ENCODE measurements at regions not wholly inside any gene's neighbourhood (a gene's known extent, or its start where the extent isn't known, plus 50 kb on each side); places are given as distances from the start of the nearest gene placed in this dataset.
A peak's percentile ranks its signal among the peaks of the same experiment; 100 is the strongest.

DNA sequence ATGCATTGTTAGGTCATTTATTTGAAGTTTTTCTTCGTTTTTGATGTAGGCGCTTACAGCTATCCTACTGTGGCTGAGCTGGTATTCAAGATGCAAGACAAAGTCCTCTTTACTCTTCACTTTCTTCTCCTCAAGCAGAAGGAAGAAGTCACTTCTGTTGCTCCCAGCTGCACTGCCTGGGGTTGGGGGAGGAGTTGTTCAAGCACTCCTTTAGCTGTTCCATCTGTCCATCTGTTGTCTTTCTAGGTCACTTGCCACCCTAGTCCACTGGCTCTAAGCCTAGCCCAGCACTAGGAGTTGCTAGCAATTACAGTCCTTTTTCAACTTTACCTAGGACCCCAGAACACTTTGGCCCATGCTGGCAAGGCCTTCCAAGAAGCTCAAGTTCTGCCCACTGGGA lies 200.6 kb upstream of the RBMS1 start:
- H3K27ac Mint-ChIP-seq, result no peak overlapping the region
- peaks cover 1% of the 10 kb centered on the region for H3K9me3 Mint-ChIP-seq
- no peaks in the 10 kb centered on the region for H3K36me3 Mint-ChIP-seq
- H3K4me3 Mint-ChIP-seq, result no peak overlapping the region
- H3K27me3 Mint-ChIP-seq, result peaks cover 2% of the 10 kb centered on the region
- DNase-seq (ENCODE audit: low spot score in 2 of 2), result no peak
- no peaks in the 10 kb centered on the region for H3K4me1 Mint-ChIP-seq
- no peak for ATAC-seq (ENCODE audit: low read depth)

DNA sequence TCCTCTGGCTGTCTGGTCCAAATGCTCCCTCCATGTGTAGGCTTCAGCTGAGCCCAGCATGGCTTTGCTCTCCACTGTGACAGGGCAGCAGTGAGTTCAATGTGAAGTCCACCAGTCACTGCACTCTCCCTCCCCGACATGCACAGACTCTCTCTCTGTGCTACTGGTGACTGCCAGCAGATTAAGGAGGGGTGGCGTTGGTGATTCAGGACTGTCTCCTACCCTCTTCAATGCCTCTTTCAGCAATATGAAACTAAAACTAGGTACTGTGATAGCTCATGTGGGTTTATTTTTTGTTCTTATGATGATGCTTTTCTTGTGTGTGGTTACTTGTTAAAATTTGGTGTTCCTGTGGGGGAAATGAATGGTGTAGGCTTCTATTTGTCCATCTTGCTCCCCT lies 201.0 kb upstream of the RBMS1 start:
- Mint-ChIP-seq H3K4me3 (no peak overlapping the region), H3K27me3 (peaks cover 2% of the 10 kb centered on the region)
- no peak for ATAC-seq (ENCODE audit: low read depth)

DNA sequence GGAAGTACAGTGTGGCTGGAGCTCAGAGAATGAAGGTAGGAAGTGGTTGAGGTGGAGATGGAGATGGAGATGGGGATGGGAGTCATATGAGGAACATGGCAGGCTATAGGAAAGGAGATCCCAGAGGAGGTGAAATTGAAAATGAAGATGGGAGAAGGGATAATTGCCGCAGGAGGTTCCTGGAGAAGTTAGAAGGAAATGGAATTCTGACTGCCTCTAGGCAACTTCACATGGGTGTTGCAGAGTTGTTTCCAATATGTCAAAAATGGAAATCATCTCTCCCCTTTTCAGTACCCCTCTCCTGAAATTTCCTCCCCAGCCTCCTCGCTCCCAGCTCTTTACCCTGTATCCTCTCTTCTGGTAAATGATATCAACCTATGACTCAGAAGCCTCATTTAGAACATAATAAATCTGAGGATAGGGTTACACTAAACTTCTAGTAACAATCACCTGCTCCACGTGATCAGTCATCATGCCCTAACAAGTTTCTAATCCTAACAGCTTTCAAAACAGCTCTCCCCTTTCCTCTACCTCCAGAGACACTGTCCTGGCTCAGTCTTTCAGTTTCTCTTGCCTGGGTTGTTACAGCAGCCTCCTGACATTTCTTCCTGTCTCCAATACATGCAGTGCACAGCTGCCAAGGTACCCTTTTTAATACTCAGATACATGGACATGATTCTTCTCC lies 201.9 kb upstream of the RBMS1 start:
- Mint-ChIP-seq H3K4me3 (no peak overlapping the region), H3K9me3 (peaks cover 1% of the 10 kb centered on the region), H3K27ac (no peak overlapping the region), H3K4me1 (no peaks in the 10 kb centered on the region), H3K36me3 (no peaks in the 10 kb centered on the region), H3K27me3 (peaks cover 2% of the 10 kb centered on the region)
- DNase-seq (ENCODE audit: low spot score in 2 of 2), result no peak
- ATAC-seq (ENCODE audit: low read depth), result no peak

More for the DNA sequence above, 201.0 kb upstream of the RBMS1 start:
- Mint-ChIP-seq H3K36me3 (no peaks in the 10 kb centered on the region), H3K27ac (no peak overlapping the region), H3K4me1 (no peaks in the 10 kb centered on the region), H3K9me3 (peaks cover 1% of the 10 kb centered on the region)
- DNase-seq (ENCODE audit: low spot score in 2 of 2), result no peak

DNA sequence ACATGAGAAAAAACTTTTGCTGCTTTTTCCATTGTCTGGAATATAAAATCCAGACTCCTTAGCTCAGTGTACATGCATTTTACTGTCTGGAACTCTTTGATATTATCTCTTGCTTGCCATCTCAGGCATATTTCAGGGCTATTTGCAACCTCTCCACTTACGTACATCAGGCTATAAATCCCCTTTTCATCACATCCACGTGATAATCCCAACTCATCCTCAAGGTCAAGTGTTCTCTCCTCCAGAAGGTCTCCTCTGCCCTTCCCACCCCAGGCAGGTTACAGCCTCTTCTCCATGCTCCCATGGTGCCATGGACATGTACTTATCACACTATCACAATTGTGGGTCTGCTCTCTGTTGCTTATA lies 202.5 kb upstream of the RBMS1 start:
- no peak overlapping the region for H3K4me3 Mint-ChIP-seq

DNA sequence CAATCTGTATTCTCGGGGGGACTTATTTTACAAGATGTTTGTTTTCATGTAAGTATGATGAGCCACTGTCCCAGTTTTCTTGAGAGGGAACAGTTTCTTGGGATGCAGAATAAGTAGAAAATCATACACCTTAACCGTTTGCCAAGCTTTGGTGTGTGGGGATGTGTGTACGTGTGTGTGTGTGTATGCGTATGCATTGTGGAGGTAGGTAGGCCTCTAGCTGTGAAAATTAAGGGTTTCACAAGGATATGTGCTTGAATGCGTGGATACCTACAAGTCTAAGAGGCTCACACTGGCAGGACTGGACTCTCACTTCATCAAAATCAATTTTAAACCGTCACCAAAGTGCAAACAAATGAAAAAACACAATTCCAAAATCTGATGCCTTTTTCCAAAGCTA lies 204.2 kb upstream of the RBMS1 start:
- no peaks in the 10 kb centered on the region for H3K4me1 Mint-ChIP-seq

More for the DNA sequence above, 202.5 kb upstream of the RBMS1 start:
- Mint-ChIP-seq H3K27ac (no peak overlapping the region), H3K27me3 (peaks cover 2% of the 10 kb centered on the region), H3K36me3 (no peaks in the 10 kb centered on the region), H3K9me3 (peaks cover 1% of the 10 kb centered on the region), H3K4me1 (no peaks in the 10 kb centered on the region)
- ATAC-seq (ENCODE audit: low read depth) (no peak), DNase-seq (ENCODE audit: low spot score in 2 of 2) (no peak)

DNA sequence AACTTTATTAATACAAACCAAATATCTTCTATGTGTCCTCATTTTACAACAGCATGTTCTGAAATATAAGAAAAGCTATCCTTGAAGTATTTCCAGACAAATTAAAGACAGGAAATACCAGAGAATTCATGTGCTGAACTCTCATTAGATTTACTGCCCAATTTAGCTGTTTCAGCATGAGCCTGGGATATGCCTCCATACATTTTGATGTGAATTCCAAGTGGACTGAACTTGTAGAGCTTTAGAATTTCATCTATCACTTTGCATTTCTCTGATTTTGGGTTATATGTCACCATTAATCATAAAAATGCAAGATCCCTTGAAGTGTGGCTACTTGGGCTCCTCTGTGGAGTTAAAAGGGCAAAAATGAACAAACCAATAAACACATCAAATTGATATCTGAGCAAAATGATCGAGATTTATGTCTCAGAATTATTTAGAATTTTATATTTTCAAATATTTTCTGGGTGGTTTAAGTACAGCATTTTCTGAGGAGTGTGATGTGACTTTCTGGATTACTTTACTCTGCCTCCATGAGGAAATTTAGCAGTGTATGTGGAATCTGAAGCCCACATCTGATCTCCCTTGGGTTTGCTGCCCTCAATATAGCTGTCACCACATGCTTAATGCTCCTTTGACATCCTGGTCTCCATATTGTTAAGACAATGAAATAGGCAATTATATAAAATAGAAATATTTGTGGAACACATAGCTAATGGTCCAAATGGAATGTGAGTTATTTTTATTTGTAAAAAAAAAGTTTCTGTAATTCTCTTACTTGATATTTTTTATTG lies 206.6 kb upstream of the RBMS1 start:
- no peak overlapping the region for H3K4me3 Mint-ChIP-seq
- no peak overlapping the region for H3K27ac Mint-ChIP-seq
- H3K36me3 Mint-ChIP-seq, result no peaks in the 10 kb centered on the region
- H3K4me1 Mint-ChIP-seq, result peaks cover 13% of the 10 kb centered on the region
- H3K9me3 Mint-ChIP-seq, result no peaks in the 10 kb centered on the region
- H3K27me3 Mint-ChIP-seq, result no peaks in the 10 kb centered on the region
- DNase-seq (ENCODE audit: low spot score in 2 of 2) (no peak), ATAC-seq (ENCODE audit: low read depth) (no peak)

More for the DNA sequence above, 204.2 kb upstream of the RBMS1 start:
- Mint-ChIP-seq H3K9me3 (peaks cover 1% of the 10 kb centered on the region), H3K36me3 (no peaks in the 10 kb centered on the region), H3K27me3 (peaks cover 2% of the 10 kb centered on the region), H3K27ac (no peak overlapping the region), H3K4me3 (no peak overlapping the region)
- ATAC-seq (ENCODE audit: low read depth), result no peak
- DNase-seq (ENCODE audit: low spot score in 2 of 2), result no peak

DNA sequence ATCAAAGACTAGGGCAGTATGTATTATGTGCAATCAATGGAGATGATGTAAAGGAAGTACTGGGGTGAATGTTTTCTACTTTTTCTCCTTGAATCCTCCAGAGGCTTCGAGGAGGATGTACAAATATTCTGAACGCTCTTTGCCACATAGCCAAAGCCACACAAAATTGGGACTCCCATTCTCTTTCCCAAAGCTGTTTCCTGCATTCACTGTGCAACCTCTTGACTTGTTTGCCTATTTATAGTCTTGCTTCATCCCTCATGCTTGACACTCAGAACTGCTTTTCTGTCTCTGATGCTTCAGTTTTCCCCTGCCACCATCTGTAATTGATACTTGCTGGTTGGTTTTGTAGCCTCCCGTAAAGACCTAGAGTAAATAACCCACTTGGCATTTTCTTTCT lies 208.2 kb upstream of the RBMS1 start:
- H3K27me3 Mint-ChIP-seq, result no peaks in the 10 kb centered on the region
- no peak overlapping the region for H3K27ac Mint-ChIP-seq
- no peak for DNase-seq (ENCODE audit: low spot score in 2 of 2)
- H3K4me3 Mint-ChIP-seq, result no peak overlapping the region
- no peaks in the 10 kb centered on the region for H3K9me3 Mint-ChIP-seq
- peaks cover 13% of the 10 kb centered on the region for H3K4me1 Mint-ChIP-seq
- no peaks in the 10 kb centered on the region for H3K36me3 Mint-ChIP-seq
- no peak for ATAC-seq (ENCODE audit: low read depth)

DNA sequence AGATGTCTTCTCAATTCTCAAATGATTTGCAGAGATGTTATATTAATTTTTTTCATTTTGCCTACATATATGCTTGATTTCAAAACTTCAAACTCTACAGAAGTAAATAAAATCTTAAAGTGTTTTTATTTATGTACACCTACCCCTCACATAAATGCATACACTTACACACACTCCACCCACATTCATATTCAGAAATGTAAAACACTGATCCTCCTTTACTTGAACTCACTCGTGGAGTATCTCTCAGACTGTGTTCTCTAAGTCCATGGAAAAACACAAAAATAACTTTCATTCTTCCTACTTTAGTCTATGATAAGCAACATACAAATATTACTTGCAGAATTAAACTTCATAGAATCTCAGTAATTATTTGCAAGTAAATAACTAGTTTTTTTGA lies 209.1 kb upstream of the RBMS1 start:
- Mint-ChIP-seq H3K27me3 (no peaks in the 10 kb centered on the region), H3K4me1 (peaks cover 13% of the 10 kb centered on the region), H3K36me3 (no peaks in the 10 kb centered on the region), H3K9me3 (peaks cover 4% of the 10 kb centered on the region), H3K27ac (no peak overlapping the region), H3K4me3 (no peak overlapping the region)
- ATAC-seq (ENCODE audit: low read depth), result no peak
- no peak for DNase-seq (ENCODE audit: low spot score in 2 of 2)

DNA sequence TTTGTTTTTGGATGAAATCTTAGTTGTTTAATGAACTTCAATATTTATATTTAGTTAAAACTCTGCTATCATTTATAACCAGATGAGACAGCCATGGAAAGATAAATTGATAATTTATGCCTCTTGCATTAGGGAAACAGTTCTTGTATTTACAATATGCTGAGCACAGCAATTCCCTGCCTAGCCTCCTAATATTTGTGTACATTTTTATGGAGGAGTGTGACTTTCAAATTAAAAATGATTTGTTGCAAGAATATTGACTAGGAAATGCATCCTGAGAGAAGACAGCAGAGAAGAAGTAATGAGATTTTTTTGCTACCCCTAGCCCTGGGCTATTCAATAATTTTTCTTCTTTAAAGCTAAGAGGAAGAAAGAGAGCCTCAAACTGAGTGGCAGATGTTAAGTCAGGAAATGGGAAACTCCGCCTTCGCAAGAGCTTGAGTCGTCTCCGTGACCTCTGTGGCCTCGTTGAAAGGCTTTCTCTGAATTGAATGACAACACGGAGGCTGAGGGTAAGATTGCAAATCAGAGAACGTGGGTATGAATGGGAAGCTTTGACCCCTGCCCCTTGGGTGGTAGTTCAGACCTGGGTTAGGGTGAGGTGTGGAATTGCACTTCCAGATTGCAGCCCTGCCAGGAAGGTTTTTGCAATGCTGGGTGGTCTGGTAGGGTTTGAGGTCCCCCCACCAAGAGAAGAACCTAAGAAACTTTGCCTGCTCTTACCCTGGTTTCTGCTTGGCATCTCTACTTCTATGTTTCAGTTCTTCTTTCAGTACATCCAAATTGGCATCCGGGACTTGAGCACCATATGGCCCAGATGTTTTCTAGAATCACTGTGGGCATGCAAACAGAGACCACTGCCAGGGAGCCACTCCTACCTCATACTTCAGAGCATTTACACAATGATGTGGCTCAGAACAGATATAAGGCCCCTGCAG lies 210.3 kb upstream of the RBMS1 start:
- H3K4me1 Mint-ChIP-seq, result peaks cover 13% of the 10 kb centered on the region
- ATAC-seq (ENCODE audit: low read depth) (peak; percentile 87), DNase-seq (ENCODE audit: low spot score in 2 of 2) (peak; percentile 13)
- peak overlapping the region; percentile 87 for H3K27ac Mint-ChIP-seq
- peaks cover 7% of the 10 kb centered on the region for H3K9me3 Mint-ChIP-seq
- H3K4me3 Mint-ChIP-seq, result peak overlapping the region; percentile 68
- H3K27me3 Mint-ChIP-seq, result no peaks in the 10 kb centered on the region
- no peaks in the 10 kb centered on the region for H3K36me3 Mint-ChIP-seq

DNA sequence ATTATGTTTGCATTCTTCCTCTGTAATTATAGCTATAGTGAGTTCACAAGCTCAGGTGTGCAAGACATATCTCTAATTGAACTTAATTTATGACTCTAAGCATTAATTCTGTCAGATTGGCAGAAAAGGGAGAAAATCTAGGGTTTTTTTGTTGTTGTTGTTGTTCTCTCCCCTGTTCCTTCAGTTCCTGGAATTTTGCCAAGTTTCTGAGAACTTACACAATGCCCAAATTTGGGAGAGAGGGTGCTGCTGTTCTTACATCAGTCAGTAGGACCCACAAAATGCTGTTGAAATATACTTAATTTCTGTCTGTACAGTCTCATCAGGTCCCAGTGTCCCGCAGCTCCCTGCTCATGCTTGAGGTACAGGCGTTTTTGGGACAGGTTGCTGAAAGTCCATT lies 221.8 kb upstream of the RBMS1 start:
- ATAC-seq (ENCODE audit: low read depth) (no peak), DNase-seq (ENCODE audit: low spot score in 2 of 2) (no peak)
- Mint-ChIP-seq H3K4me3 (no peak overlapping the region), H3K27me3 (peaks cover 3% of the 10 kb centered on the region), H3K9me3 (no peaks in the 10 kb centered on the region), H3K4me1 (no peaks in the 10 kb centered on the region), H3K27ac (no peak overlapping the region), H3K36me3 (no peaks in the 10 kb centered on the region)

DNA sequence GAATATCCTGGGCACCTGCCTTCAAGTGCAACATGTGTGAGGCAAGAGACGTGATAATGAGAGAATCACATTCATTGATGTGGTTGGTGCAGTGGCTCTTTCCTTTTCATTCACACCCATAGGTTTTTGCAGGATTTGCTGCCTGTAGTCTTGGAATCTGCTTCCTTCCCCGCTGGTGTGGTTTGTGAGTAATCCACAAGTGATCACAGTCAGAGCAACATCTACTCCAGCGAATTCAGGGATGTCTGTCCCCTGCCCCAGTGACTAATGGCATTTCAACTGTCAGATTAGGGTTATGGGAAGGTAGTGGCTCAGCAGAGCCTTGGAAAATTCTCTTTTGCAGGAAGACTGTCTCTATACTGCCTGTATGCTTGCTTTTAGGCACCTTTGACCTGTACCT lies 225.5 kb upstream of the RBMS1 start:
- H3K4me3 Mint-ChIP-seq, result no peak overlapping the region
- ATAC-seq (ENCODE audit: low read depth) (no peak), DNase-seq (ENCODE audit: low spot score in 2 of 2) (no peak)
- no peaks in the 10 kb centered on the region for H3K9me3 Mint-ChIP-seq
- H3K36me3 Mint-ChIP-seq, result no peaks in the 10 kb centered on the region
- no peaks in the 10 kb centered on the region for H3K4me1 Mint-ChIP-seq
- no peak overlapping the region for H3K27ac Mint-ChIP-seq
- H3K27me3 Mint-ChIP-seq, result peaks cover 5% of the 10 kb centered on the region

DNA sequence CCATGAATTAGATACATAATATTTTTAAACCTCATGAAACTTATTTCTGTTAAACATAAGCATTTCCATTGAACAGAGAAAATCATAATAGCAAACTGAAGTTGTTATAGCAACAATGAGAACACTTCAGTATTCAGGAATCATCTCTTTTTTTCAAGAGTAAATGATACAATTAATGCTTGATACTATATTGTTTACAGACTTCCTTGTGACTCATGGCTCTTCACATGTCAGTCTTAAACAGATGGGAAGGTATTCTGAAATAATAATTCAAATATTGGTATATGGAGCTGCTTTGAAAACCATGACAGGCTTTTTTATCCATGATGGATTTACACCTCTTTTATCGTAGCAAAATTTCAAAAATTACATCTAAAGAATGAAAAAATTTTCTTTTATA lies 226.5 kb upstream of the RBMS1 start:
- no peaks in the 10 kb centered on the region for H3K9me3 Mint-ChIP-seq
- no peak for DNase-seq (ENCODE audit: low spot score in 2 of 2)
- no peaks in the 10 kb centered on the region for H3K36me3 Mint-ChIP-seq
- no peaks in the 10 kb centered on the region for H3K4me1 Mint-ChIP-seq
- H3K27me3 Mint-ChIP-seq, result peaks cover 5% of the 10 kb centered on the region
- ATAC-seq (ENCODE audit: low read depth), result no peak
- no peak overlapping the region for H3K4me3 Mint-ChIP-seq
- no peak overlapping the region for H3K27ac Mint-ChIP-seq

DNA sequence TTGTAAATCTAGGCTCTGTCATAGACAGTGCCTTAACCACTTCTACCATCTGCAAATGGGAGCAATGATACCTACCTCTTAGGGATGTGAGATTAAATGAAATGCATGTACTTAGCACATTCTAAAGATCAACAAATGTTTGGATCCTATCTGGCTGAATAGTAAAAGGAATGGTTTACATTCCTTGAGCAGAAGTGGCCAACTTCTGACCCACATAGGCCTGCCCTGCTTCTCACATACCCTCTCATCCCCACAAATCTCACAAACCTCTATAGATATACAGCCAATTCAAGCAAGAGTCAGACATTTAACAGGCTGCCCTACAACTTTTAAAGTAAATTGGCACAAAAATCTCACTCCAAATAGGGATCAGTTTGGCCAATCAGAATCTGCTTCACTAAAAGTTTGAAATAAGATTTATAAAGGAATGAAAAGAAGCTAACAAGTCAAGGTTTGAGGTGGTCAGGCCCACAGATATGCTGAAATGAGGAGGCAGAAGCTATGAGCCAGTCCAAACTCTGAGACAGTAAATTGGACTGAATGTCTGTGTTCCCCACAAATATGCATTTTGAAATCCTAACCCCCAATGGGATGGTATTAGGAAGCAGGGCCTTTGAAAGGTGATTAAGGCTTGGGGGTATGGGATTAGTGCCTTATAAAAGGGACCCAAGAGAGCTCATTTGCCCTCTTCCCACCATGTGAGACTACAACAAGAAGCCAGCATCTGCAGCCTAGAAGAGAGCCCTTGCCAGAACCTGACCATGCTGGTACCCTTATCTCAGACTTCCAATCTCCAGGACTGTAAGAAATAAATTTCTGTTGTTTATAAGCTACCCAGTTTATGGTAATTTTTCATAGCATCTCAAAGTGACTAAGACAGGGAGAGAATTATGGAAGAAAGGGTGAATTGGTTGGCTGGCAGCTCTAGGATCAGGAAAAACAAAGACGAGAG lies 227.8 kb upstream of the RBMS1 start:
- Mint-ChIP-seq H3K27me3 (peaks cover 10% of the 10 kb centered on the region), H3K4me1 (no peaks in the 10 kb centered on the region), H3K9me3 (no peaks in the 10 kb centered on the region), H3K36me3 (no peaks in the 10 kb centered on the region), H3K4me3 (no peak overlapping the region), H3K27ac (no peak overlapping the region)
- DNase-seq (ENCODE audit: low spot score in 2 of 2) (no peak), ATAC-seq (ENCODE audit: low read depth) (no peak)

Data from memory B cell (primary cell).